Choroid plexus epithelial cell (primary cell): ENCODE measurements at regions not wholly inside any gene's neighbourhood (a gene's known extent, or its start where the extent isn't known, plus 50 kb on each side); places are given as distances from the start of the nearest gene placed in this dataset.

Experiments
- DNase-seq: peaks from one replicate; pipeline ENCODE4 v3.0.0-alpha.2; 2010; ENCODE audit warnings: low read depth
- H3K4me3 ChIP-seq: 2 replicates; pipeline ENCODE4 v1.5.1; 2011; ENCODE audit warnings: low read depth, mild to moderate bottlenecking, control low read depth, low read length, moderate library complexity
- CTCF ChIP-seq: conservative IDR thresholded peaks from 2 replicates; pipeline ENCODE4 v1.5.1; 2011; ENCODE audit warnings: low read depth, mild to moderate bottlenecking, control low read depth, inconsistent platforms, low read length, moderate library complexity

GRCh38 chr2:234587341-234588053 is 90.6 kb upstream of the ARL4C start:
- DNase-seq = no peak
- no peak for TF ChIP-seq CTCF
- no peak overlapping the region for H3K4me3 ChIP-seq

GRCh38 chr2:234583331-234583730 is 86.5 kb upstream of the ARL4C start:
- TF ChIP-seq CTCF = no peak
- no peak overlapping the region for H3K4me3 ChIP-seq
- DNase-seq = no peak

DNA sequence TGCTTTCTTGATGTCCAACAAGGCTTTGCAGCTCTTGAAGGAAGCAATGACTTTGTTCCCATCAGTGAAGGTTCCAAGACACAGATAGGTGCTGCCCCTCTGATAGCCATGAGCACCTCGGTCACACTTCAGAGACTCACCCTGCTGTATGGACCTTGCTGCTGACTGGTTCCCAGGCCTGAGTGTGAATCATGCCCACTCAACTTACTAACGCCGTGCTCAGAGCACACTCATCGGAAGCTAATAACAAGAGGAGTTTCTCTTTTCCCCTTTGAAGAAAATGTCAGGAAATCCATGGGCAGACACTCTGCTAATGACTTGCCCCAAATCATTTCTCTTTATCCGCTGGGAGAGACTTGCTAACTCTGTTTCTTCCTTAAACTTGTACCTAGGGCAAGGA is 83.8 kb upstream of the ARL4C start:
- no peak for DNase-seq
- no peak overlapping the region for H3K4me3 ChIP-seq
- TF ChIP-seq CTCF = no peak

DNA sequence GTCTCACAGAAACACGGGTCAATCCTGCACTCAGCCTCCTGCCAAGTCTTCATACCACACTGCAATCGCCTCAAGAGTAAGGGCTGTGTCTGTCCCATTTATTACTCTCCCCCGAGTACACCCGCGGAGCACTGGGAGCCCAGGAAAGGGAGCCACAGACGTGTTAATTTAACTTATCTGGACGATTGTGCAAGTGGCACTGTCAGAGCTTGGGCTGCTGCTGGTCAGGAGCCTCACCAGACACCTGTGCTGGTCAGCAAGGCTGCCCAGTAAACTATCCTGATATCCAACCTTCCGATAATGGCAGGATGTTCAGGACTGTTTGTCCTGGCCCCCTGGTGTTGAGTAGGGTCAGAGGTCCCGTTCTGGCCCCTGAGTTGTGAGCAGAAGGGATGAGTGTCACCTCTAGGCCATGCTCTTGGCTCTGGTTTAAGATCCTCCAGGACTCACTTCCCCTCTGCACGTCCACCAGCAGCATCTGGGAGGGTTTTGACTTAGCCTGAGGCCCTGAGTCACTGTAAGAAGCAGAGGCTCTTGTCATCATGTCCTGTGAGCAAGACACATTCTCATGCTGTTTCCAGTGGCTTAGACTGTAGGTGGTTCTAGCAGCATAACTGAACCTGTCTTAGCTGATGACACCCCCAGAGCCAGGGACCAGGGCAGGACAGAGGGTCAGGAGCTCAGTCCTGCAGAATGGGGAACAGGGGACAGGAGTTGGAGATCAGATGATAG is 82.5 kb upstream of the ARL4C start:
- TF ChIP-seq CTCF = no peak
- DNase-seq = no peak
- H3K4me3 ChIP-seq = no peak overlapping the region

- no peak for DNase-seq
- H3K4me3 ChIP-seq = no peak overlapping the region
- no peak for TF ChIP-seq CTCF
Measured at GRCh38 chr2:234578389-234578788, 81.5 kb upstream of the ARL4C start.

DNA sequence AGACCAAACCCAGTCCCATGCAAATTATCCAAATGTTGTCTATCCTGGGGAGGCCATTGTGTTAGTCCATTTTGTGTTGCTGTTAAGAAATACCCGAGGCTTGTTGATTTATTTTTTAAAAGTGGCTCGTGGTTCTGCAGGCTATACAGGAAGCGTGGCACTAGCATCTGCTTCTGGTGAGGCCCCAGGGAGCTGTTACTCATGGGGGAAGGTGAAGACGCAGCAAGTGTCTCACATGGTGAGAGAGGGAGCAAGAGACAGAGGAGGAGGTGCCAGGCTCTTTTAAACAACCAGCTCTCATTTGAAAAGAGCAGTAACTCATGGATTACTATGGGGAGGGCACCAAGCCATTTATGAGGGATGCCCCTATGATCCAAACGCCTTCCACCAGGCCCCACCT is 80.3 kb upstream of the ARL4C start:
- H3K4me3 ChIP-seq = no peak overlapping the region
- DNase-seq = no peak
- TF ChIP-seq CTCF = no peak
